Erythroblast (primary cell): ENCODE measurements at regions not wholly inside any gene's neighbourhood (a gene's known extent, or its start where the extent isn't known, plus 50 kb on each side); places are given as distances from the start of the nearest gene placed in this dataset.

Experiments used
- DNase-seq, 2 experiments: peaks; one replicate each; lab custom pipeline; 2025; lab: John Stamatoyannopoulos, UW
- GATA1 ChIP-seq: IDR thresholded peaks from 2 replicates; pipeline ENCODE4 v1.6.1; 2011; ENCODE audit warnings: low read depth, mild to moderate bottlenecking, control low read depth, low read length, moderate library complexity
- POLR2A ChIP-seq: IDR thresholded peaks from 2 replicates; pipeline ENCODE4 v1.6.1; 2011; ENCODE audit warnings: mild to moderate bottlenecking, low read length

- no peak for DNase-seq
Observed at GRCh38 chr3:170737498-170738162, 132.4 kb downstream of the RPL22L1 start.

GRCh38 chr3:170735821-170736220 is 134.2 kb downstream of the RPL22L1 start:
- no peak for DNase-seq
- TF ChIP-seq POLR2A, result no peak
- no peak for TF ChIP-seq GATA1

More at GRCh38 chr3:170737498-170738162, 132.4 kb downstream of the RPL22L1 start:
- TF ChIP-seq POLR2A (no peak), GATA1 (no peak)

GRCh38 chr3:170734735-170735065 is 135.3 kb downstream of the RPL22L1 start:
- TF ChIP-seq GATA1 (no peak), POLR2A (no peak)
- DNase-seq, result no peak

GRCh38 chr3:170734043-170734734 is 135.8 kb downstream of the RPL22L1 start:
- no peak for DNase-seq
- TF ChIP-seq POLR2A (no peak), GATA1 (no peak)

GRCh38 chr3:170732660-170733245 is 137.2 kb downstream of the RPL22L1 start:
- TF ChIP-seq POLR2A, result no peak
- no peak for TF ChIP-seq GATA1
- no peak for DNase-seq

- TF ChIP-seq GATA1, result no peak
- TF ChIP-seq POLR2A, result no peak
- no peak for DNase-seq
Observed at GRCh38 chr3:170731281-170731680, 138.7 kb downstream of the RPL22L1 start.

- peak; percentile 86 to 93 for DNase-seq
- peak; percentile 94 for TF ChIP-seq GATA1
- peak; percentile 36 for TF ChIP-seq POLR2A
Observed at GRCh38 chr3:170730071-170730812, 139.8 kb downstream of the RPL22L1 start.

GRCh38 chr3:170728181-170728580 is 141.8 kb downstream of the RPL22L1 start:
- no peak for TF ChIP-seq GATA1
- TF ChIP-seq POLR2A, result no peak
- DNase-seq, result no peak

- DNase-seq, result no peak
- no peak for TF ChIP-seq GATA1
- TF ChIP-seq POLR2A, result no peak
Observed at GRCh38 chr3:170727754-170728153, 141.9 kb upstream of the SLC7A14 start.

- TF ChIP-seq POLR2A, result peak; percentile 18
- TF ChIP-seq GATA1, result no peak
- DNase-seq, result peak; percentile 66 to 72
Observed at GRCh38 chr3:170726976-170727661, 141.2 kb upstream of the SLC7A14 start.

- no peak for TF ChIP-seq GATA1
- no peak for TF ChIP-seq POLR2A
Observed at GRCh38 chr3:170725285-170725731, 139.4 kb upstream of the SLC7A14 start.

GRCh38 chr3:170724599-170725280 is 138.9 kb upstream of the SLC7A14 start:
- TF ChIP-seq POLR2A, result no peak
- no peak for TF ChIP-seq GATA1
- DNase-seq, result no peak

More at GRCh38 chr3:170725285-170725731, 139.4 kb upstream of the SLC7A14 start:
- peak; percentile 34 to 47 for DNase-seq
